GM18909 (cell line): ENCODE measurements at regions not wholly inside any gene's neighbourhood (a gene's known extent, or its start where the extent isn't known, plus 50 kb on each side); places are given as distances from the start of the nearest gene placed in this dataset.

Source experiments
- ATAC-seq: cut with Tn5 transposase; IDR thresholded peaks from one replicate; pipeline ENCODE4 v1.9.1; 2021; ENCODE audit warnings: mild to moderate bottlenecking; ENCODE audit not compliant: unreplicated experiment, poor library complexity

- no peak for ATAC-seq
Measured at GRCh38 chr5:60399507-60399906, 300.5 kb downstream of the DEPDC1B start.

GRCh38 chr5:60395712-60396329 is 304.1 kb downstream of the DEPDC1B start:
- no peak for ATAC-seq

DNA sequence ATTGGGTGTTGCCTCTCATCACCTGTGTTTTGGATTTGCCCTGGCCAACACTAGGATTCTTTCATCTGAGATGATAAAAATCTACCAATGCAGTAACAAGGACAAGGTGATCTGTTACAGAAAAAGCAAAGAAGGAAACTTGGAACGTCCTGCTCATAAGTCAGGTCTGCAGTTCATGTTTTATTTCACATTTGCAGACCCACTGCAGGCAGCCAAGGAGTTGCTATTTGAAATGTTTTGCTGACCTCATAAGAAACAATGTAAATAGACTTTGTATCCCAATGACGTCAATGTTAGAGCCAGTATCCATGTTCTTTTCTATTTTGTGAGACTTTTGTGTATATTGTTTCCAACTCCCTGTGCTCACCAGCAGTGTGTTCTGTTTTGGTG is 312.9 kb downstream of the DEPDC1B start:
- no peak for ATAC-seq

DNA sequence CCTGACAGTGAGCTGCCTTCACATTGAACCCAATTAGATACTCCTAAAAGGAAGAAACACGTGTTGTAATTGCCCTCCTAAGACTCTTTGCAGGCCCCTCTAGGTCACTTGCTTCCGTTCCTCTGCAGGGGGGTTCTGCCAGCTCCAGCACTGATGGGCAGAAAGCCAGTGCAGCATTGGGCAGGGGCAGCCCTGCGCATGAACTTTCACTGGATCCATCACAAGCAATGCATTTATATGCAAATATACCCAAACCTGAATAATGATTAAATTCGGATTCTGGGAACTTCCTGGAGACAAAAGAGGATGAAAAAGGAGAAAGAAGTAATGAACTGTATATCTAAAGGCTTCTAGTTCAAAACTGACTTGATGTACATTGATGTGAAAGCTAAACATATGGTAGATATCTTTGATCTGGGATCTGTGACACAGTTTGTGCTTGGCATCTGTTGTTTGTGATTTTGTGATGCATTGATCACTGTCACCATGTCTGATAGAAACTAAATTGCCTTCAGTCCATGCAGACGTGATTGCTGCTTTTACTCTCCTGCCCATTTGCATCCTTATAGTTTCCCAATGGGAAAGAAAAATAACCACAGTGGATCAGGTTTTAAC is 313.4 kb downstream of the DEPDC1B start:
- ATAC-seq = no peak

GRCh38 chr5:60382716-60383115 is 317.2 kb downstream of the DEPDC1B start:
- ATAC-seq = peak; percentile 51

DNA sequence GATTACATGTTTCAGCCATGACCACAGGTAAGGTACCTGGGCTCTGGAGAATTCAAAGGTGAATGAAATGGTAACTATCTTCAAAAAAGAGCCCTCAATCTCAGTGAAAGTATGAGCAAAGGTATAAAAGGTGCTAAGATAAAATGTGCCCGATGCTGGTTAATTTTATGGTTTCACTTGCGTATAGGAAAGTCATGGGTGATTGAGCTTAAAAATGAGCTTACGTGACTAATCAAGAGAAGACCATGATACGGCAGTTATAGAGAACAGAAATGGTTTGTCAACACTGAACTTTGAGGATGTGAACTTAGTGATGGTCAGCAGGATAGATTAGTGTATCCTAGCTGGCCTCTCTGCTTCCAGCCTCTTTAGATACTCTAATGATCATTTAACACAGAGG is 320.1 kb downstream of the DEPDC1B start:
- peak; percentile 64 for ATAC-seq

GRCh38 chr5:60377826-60378225 is 322.1 kb downstream of the DEPDC1B start:
- ATAC-seq = no peak

GRCh38 chr5:60376860-60377259 is 323.1 kb downstream of the DEPDC1B start:
- no peak for ATAC-seq

- ATAC-seq = no peak
Measured at GRCh38 chr5:60374409-60374808, 325.6 kb downstream of the DEPDC1B start.

DNA sequence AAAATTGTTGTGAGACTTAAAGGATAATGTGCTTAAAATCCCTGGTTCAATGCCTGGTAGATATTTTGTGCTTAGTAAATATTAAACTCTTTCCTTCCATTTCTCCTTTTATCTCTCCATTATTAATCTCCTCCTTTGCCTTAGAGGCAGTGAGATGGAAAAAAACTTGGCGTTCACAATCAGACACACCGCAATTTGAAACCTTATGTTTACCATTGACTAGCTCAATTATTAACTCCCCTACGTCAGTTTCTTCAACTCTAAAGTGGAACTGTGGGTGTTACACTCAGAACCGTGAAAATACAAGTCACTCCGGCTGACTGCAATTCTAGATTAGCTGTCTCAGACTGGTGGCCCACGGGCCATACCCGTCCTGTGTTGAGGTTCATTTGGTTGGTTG is 327.2 kb downstream of the DEPDC1B start:
- no peak for ATAC-seq

DNA sequence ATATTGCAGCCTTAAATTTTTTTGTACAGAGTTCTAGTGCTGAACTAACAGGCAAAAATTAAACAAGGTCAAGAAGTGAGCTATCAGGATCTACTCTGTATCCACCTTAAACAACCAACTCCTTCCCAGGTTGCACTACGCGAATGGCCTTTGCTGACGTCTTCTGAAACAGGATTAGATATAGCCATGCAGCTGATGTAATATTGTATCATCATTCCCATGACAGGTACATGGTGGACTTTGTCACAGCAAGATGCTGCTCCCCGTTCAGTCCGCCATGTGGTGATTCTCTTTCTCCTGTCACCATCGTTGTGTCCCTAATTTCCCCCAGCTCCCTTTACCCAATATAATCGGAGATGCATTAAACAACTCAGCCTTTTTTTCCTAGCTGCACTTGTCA is 328.9 kb downstream of the DEPDC1B start:
- ATAC-seq = no peak

DNA sequence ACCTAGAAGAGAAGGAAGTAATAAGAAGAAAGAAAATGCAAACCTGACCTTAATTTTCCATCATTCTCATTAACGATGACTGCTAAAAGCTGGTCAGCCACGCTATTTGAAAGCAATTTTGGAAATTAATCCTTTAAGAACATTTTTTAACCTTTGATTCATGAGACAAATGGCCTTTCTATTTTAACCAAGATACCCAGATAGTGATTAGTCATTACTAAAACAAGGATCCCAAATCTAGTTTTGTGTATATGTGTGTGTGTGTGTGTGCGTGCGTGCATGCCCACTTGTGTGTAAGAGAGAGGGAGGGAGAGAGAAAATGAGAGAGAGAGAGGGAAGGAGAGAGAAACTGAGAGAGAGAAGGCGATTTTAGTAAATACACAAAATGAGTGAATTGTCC is 329.5 kb downstream of the DEPDC1B start:
- no peak for ATAC-seq

DNA sequence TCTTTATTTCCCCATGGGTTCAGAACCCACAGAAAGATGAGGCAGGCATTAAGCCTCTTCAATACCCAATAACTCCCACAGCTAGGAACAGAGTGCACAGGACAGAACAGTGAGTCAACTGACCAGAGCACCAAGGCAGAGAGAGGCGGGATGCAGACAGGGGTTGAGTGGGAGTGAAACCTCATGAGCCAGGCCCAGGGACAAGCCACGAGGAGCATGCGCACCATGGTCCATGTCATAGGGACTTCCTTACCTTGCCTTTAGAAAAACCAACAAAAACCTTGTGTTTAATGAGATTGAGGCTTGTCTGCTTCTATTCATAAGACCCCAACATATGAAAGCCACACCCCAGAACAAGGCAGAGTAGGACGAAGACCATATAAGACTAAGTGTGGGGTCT is 330.6 kb downstream of the DEPDC1B start:
- ATAC-seq = no peak

GRCh38 chr5:60368100-60368499 is 331.9 kb downstream of the DEPDC1B start:
- ATAC-seq = no peak

DNA sequence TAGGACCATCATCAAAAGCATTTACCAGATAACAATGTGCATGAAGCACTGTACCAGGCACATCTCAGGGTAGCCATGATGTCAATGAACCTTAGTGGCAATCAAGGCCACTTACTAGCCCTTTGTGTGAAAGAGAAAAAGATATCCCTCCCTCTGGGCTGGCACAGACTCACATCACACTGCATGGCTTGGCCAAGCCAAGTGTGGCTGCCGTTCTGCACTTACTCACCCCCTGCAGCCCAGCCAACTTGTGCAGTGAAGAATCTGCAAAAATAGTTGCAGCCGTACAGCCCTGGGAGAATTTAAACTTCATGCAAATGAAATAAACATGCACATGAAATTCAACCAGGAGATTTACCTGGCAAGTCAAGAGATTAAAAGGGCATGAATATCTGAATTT is 333.5 kb downstream of the DEPDC1B start:
- no peak for ATAC-seq

- no peak for ATAC-seq
Measured at GRCh38 chr5:60365001-60365400, 335.0 kb downstream of the DEPDC1B start.

DNA sequence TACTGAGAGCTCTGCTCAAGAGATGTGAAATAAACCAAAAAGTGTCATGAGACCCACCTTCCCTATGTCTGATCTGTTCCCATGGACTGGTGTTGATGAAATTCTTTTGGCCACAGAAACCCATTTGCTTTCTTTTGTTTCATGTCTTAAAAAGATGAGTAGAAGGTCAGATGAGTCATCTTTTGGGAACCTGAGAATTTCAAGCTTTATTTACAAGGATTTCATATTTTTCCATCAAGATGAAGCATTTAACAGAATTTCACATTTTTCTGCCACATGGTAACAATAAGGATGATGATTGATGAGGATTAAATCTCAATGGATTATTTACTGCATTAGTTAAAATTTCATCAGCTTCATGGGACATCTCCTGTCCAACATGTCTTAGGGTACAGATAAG is 337.8 kb downstream of the DEPDC1B start:
- ATAC-seq = no peak

DNA sequence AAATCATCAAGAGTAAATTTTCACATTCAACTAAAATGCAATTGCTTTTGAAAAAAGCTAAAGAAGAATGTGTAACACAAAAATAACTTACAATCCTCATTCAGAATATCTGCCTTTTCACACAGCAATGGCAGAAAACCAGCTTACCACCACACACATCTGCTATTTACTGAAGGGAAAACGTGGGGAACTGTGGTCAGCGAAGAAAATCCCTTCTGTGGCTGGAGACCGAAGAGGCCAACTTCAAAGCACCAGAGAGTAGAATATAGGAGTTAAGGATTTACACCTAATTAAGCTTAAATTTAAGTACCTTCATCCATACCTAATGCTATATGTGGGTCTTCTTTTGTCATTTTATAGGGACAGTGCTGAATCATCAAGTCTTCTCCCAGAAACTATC is 339.6 kb downstream of the DEPDC1B start:
- no peak for ATAC-seq

DNA sequence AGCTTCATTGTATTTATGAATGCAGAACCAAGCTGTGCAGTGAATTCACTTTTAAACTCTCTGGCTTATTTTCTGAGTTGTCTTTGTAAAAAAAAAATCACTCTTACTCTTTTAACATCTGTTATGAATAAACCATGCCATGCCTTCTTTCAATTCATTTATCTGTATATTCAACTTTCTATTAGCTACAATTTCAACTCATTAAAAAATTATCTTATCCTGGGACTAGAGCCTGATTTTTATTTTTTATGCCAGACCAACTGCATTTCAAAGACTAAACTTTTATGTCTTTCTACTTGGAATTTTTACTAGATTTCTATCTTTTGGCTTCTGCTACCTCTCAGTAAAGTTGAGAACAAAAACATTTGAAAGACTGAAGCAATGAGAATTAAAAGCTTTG is 342.7 kb downstream of the DEPDC1B start:
- ATAC-seq = no peak

GRCh38 chr5:60356745-60357144 is 343.2 kb downstream of the DEPDC1B start:
- no peak for ATAC-seq

- no peak for ATAC-seq
Measured at GRCh38 chr5:60355181-60355580, 344.8 kb downstream of the DEPDC1B start.

DNA sequence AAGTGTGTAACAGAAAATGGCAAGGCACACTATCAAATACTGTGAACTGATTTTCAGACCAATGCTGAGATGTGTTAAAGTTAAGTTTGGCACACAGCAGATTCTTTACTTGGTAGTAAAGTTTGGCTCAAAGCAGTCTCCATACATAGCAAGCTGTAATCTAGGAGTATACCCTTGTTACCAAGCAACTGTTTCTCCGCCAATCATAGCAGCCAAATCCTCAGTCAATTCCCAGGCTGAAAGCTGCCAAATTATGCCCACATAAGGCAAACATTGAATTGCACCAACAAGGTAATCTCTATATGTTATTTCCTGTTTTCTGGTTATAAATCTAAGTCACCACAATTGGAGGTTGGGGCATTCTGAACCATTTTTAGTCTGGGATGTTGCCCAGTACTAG is 345.7 kb downstream of the DEPDC1B start:
- no peak for ATAC-seq
